Sigmoid colon (tissue), 3 donors: ENCODE measurements at regions not wholly inside any gene's neighbourhood (a gene's known extent, or its start where the extent isn't known, plus 50 kb on each side); places are given as distances from the start of the nearest gene placed in this dataset.

Source experiments
- CTCF ChIP-seq, 4 experiments: fragments of 450-650 bp in 3 of 4; fragments of 200-600 bp in 1 of 4; IDR thresholded peaks; one replicate each; pipeline ENCODE4 v1.5.1; 2016 to 2019; ENCODE audit warnings: antibody characterized with exemption in 4 of 4, mild to moderate bottlenecking in 3 of 4, moderate library complexity in 2 of 4
- POLR2A ChIP-seq, 2 donors: fragments of 450-650 bp; IDR thresholded peaks; one replicate each; pipeline ENCODE4 v1.6.1; 2016; ENCODE audit warnings: antibody characterized with exemption in 2 of 2, mild to moderate bottlenecking in 2 of 2, moderate library complexity in 2 of 2

- TF ChIP-seq CTCF (IDR thresholded peaks at IDR 0.05) = no peak
- no peak for TF ChIP-seq POLR2A (IDR thresholded peaks at IDR 0.05)
These were observed 262.8 kb downstream of the OTOL1 start for GRCh38 chr3:161759444-161759843.
